H1 (cell line): ENCODE measurements at regions not wholly inside any gene's neighbourhood (a gene's known extent, or its start where the extent isn't known, plus 50 kb on each side); places are given as distances from the start of the nearest gene placed in this dataset.

Experiments
- BACH1 ChIP-seq: IDR thresholded peaks from 2 replicates; pipeline ENCODE4 v1.6.1; 2012; ENCODE audit warnings: low read length, improper control_type of control experiment
- CBX8 ChIP-seq: fragments of 300-800, 300-1000 bp; sonication (generic); IDR thresholded peaks from 2 replicates; pipeline ENCODE4 v1.7.1; 2016; ENCODE audit warnings: low read depth, low read length, borderline replicate concordance
- CHD2 ChIP-seq: IDR thresholded peaks from 2 replicates; pipeline ENCODE4 v1.6.1; 2012; ENCODE audit warnings: low read length, improper control_type of control experiment
- CHD7 ChIP-seq: fragments of 300-600 bp; sonication (generic); IDR thresholded peaks from 2 replicates; pipeline ENCODE4 v1.7.1; 2012; ENCODE audit warnings: low read length, moderate library complexity, mild to moderate bottlenecking, inconsistent platforms; ENCODE audit not compliant: insufficient replicate concordance
- GABPA ChIP-seq: IDR thresholded peaks from 2 replicates; pipeline ENCODE4 v1.6.1; 2011; ENCODE audit warnings: mild to moderate bottlenecking, low read length, moderate library complexity, borderline replicate concordance; ENCODE audit not compliant: insufficient read depth
- POU5F1 ChIP-seq: IDR thresholded peaks from 2 replicates; pipeline ENCODE4 v1.6.1; 2011; ENCODE audit warnings: low read depth, mild to moderate bottlenecking, low read length, moderate library complexity
- RBBP5 ChIP-seq: IDR thresholded peaks from 2 replicates; pipeline ENCODE4 v1.7.1; 2012; ENCODE audit warnings: low read depth, mild to moderate bottlenecking, inconsistent platforms, low read length, moderate library complexity, borderline replicate concordance
- RXRA ChIP-seq: IDR thresholded peaks from 2 replicates; pipeline ENCODE4 v1.6.1; 2011; ENCODE audit warnings: low read depth, mild to moderate bottlenecking, low read length, moderate library complexity; ENCODE audit not compliant: insufficient read depth
- SIRT6 ChIP-seq: IDR thresholded peaks from one replicate; pipeline ENCODE4 v1.7.1; 2012; ENCODE audit warnings: low read length, inconsistent platforms
- SIX5 ChIP-seq: IDR thresholded peaks from 2 replicates; pipeline ENCODE4 v1.6.1; 2011; ENCODE audit warnings: mild to moderate bottlenecking, low read depth, low read length
- SP4 ChIP-seq: IDR thresholded peaks from 2 replicates; pipeline ENCODE4 v1.6.1; 2012; ENCODE audit warnings: low read length, inconsistent platforms
- SRF ChIP-seq: IDR thresholded peaks from 2 replicates; pipeline ENCODE4 v1.6.1; 2011; ENCODE audit warnings: mild to moderate bottlenecking, low read depth, low read length, moderate library complexity
- SUZ12 ChIP-seq: fragments of 200-600 bp; sonication (generic); IDR thresholded peaks from 2 replicates; pipeline ENCODE4 v1.6.1; 2012; ENCODE audit warnings: mild to moderate bottlenecking, inconsistent platforms, low read length, moderate library complexity, mixed read lengths

GRCh38 chr7:9981742-9982349 lies 991.8 kb upstream of the PHF14 start (continued):
- TF ChIP-seq CHD7 (no peak), CHD2 (no peak), RXRA (no peak), SRF (no peak), GABPA (no peak), BACH1 (no peak), SUZ12 (no peak), SIX5 (no peak), SIRT6 (no peak), RBBP5 (no peak), CBX8 (no peak), POU5F1 (no peak), SP4 (no peak)
